ENCODE measurements at regions not wholly inside any gene's neighbourhood (a gene's known extent, or its start where the extent isn't known, plus 50 kb on each side); places are given as distances from the start of the nearest gene placed in this dataset.

DNA sequence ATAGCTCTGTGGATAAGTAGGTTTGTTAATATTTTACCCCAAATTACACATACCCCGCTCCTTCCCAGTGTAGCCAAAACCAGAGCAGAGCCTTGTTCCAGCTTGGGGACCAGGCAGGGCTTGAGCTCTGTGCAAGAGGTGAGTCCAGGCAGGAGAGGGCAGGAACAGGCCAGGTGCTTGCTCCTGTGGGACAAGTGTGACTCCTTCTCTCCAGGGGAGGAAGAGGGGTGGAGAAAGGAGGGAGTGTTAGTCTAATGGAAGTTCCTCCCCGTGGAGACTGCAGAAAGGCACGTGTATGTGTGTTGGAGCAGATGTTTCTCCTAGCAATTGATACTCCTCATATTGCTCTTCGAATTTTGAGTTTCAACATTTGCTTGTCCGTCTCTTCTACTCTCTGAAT is 201.0 kb downstream of the FGF9 start:
- TF ChIP-seq, protein P1, sequence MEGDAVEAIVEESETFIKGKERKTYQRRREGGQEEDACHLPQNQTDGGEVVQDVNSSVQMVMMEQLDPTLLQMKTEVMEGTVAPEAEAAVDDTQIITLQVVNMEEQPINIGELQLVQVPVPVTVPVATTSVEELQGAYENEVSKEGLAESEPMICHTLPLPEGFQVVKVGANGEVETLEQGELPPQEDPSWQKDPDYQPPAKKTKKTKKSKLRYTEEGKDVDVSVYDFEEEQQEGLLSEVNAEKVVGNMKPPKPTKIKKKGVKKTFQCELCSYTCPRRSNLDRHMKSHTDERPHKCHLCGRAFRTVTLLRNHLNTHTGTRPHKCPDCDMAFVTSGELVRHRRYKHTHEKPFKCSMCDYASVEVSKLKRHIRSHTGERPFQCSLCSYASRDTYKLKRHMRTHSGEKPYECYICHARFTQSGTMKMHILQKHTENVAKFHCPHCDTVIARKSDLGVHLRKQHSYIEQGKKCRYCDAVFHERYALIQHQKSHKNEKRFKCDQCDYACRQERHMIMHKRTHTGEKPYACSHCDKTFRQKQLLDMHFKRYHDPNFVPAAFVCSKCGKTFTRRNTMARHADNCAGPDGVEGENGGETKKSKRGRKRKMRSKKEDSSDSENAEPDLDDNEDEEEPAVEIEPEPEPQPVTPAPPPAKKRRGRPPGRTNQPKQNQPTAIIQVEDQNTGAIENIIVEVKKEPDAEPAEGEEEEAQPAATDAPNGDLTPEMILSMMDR (IDR thresholded peaks at IDR 0.05): no peak
- TF ChIP-seq POLR2A (IDR thresholded peaks at IDR 0.05): no peak

Data from lower leg skin (tissue), 3 donors.